ENCODE measurements at regions not wholly inside any gene's neighbourhood (a gene's known extent, or its start where the extent isn't known, plus 50 kb on each side); places are given as distances from the start of the nearest gene placed in this dataset.

DNA sequence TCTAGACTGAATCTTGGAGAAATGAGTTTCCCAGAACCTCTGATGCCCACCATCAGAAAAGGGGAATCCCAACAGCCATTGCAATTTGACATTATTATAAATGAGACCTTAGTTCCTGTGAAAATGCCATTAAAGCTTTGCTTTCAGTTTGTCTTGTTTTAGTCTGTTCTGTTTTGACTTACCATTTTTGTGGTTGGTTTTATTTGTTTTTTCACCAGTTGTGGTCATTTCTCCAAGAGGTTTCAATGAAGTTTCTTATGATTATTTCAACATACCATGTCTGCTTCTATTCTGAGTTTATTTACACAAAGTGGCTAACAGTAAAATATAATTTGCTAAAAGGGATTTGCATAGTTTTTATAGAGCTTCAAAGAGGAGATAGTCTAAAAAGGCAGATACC is 175.0 kb upstream of the MCTP2 start:
- DNase-seq (ENCODE audit: low read depth in 2 of 2), result no peak

DNA sequence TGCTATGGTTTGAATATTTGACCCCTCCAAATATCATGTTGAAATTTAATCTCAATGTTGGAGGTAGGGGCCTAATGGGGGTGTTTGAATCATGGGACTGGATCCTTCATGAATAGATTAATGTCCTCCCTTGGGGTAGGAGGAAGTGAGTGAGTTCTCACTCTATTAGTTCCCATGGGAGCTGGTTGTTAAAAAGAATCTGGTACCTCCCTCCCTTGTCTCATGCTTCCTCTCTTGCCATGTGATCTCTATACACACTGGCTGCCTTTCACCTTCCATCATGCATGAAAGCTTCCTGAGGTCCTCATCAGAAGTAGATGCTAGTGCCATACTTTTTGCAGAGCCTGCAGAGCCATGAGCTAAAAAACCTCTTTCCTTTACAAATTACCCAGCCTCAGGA is 177.7 kb upstream of the MCTP2 start:
- DNase-seq (ENCODE audit: low read depth in 2 of 2), result no peak

DNA sequence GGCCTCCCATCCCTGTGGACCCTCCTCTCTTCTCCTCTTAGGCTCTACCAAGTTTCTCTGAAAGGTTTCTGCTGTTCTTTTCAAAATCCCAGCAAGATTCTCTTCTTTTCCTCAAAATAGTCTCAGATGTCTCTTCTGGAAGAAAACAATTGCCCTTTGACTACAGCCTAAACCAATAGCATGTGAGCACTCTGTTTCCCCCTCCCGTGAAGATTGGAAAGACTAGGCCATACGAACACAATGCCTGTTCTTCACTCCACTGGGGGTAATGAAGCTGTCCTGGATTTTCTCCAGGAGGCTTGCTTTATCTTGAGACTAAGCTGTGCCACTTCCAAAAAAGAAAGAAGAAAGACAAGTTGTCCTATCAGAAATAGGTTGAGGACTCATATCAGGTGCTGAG is 178.7 kb upstream of the MCTP2 start:
- no peak for DNase-seq (ENCODE audit: low read depth in 2 of 2)

DNA sequence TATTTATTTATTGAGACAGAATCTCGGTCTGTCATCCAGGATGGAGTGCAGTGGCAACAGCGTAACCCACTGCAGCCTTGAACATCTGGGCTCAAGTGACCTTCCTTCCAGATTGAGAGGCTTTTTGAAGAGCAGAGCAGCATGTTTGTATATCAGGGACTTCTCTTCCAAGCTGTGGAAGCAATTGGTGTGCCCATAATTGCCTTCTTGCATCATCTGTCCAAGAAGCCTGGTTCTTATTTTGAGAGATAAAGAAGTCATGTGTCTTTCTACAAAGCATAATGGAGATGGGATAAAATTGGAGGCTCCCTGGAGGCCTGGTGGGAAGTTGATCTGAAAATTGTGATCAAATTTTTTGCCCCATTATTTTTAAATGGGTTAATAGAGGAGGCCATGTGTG is 183.8 kb upstream of the MCTP2 start:
- no peak for DNase-seq (ENCODE audit: low read depth in 2 of 2)

DNA sequence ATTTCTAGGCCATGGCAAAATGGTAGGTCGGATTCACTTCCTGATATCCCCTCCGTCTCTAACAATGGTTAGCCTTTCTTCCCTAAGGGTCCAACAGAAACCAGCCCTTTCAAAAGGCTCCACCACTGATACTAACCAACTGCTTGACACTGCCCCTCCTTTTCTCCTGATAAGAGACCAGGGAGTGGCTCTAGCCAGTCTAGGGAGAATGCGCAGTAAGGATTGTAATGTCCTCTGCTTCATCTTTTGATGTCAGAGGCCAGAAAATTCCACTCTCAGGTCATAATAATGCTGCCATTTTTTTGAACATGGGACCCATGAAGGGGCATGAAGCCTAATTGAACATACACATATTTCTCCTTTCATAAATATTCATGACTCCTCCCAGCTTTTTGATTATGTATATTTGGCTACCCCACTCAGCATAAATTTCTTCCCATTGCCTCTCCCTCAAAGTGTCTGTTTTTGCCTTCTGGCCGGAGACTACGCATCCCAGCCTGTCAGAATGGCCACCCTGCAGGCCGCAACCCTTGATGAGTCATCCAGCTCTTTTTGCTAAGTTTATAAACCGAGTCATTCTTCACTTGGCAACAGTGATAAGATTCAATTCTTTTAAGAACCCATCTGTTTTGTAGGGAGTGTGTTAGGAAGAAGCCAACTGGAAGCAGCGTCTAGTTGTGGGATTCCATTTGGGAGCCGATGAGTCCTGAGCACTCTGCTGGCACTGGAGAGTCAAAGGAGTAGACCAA is 189.0 kb upstream of the MCTP2 start:
- DNase-seq (ENCODE audit: low read depth in 2 of 2), result no peak

DNA sequence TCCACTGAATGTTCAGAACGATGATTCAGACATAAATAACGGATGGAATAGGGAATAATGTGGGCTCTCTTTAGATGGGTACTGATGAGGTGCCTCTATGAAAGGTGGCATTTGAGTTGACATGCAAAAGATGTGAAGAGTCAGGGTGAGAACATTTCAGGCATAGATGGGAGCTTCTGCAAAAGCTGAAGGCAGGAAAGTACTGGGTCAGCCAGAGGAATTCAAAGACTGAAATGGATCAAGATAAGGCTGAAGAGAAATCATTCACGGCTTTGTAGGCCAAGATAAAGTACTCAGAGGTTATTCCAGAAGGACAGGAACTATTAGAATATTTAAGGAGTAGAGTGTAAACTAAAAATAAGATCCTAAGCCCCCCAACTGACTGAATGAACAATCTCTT is 189.6 kb upstream of the MCTP2 start:
- no peak for DNase-seq (ENCODE audit: low read depth in 2 of 2)

DNA sequence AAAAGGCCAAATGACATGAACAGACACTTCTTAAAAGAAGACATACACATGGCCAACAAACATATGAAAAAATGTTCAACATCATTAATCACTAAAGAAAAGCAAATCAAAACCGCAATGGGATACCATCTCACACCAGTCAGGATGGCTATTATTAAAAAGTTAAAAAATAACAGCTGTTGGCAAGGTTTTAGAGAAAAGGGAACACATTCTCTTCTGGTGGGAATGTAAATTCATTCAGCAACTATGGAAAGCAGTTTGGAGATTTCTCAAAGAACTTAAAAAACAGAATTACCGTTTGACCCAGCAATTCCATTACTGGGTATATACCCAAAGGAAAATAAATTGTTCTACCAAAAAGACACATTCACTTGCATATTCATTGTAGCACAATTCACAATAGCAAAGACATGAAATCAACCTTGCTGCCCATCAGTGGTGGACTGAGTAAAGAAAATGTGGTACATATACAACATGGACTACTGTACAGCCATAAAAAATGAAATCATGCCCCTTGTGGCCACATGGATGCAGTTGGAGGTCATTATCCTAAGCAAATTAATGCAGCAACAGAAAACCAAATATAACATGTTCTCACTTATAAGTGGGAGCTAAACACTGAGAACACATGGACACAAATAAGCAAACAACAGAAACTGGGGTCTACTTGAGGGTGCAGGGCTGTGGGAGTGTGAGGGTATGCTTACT is 190.7 kb upstream of the MCTP2 start:
- DNase-seq (ENCODE audit: low read depth in 2 of 2), result no peak

DNA sequence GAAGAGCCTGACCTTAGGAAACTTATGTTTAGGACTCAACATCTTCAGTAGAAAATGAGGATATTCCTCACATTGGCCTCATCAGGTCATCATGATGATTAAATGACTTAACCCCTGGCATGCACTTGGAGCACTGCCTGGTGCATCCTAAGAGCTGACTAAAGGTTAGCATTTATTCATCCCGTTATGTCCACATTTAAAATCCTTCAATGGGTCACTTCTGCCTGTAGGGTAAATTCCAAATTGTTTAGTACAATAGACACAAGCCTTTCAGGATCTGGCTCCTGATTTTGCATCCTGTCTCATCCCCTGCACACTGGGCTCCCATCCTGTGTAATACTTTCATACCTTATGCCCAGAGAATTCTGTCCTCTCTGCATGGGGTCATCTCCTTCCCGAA is 195.2 kb upstream of the MCTP2 start:
- no peak for DNase-seq (ENCODE audit: low read depth in 2 of 2)

DNA sequence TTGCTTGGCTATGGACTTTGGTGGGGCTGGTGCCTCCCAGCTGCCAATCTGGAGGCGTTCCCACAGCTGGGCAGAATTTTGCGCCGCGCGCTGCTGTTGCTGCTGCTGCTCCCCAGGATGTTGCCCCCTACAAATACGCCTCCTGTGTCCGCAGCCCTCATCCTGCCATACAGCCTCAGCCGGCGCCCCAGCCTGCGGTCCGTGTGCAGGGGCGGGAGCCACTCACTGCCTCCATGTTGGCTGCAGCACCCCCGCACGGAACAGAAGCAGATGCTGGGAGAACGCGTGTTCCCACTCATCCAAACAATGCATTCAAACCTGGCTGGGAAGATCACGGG is 197.7 kb upstream of the MCTP2 start:
- DNase-seq (ENCODE audit: low read depth in 2 of 2), result no peak

DNA sequence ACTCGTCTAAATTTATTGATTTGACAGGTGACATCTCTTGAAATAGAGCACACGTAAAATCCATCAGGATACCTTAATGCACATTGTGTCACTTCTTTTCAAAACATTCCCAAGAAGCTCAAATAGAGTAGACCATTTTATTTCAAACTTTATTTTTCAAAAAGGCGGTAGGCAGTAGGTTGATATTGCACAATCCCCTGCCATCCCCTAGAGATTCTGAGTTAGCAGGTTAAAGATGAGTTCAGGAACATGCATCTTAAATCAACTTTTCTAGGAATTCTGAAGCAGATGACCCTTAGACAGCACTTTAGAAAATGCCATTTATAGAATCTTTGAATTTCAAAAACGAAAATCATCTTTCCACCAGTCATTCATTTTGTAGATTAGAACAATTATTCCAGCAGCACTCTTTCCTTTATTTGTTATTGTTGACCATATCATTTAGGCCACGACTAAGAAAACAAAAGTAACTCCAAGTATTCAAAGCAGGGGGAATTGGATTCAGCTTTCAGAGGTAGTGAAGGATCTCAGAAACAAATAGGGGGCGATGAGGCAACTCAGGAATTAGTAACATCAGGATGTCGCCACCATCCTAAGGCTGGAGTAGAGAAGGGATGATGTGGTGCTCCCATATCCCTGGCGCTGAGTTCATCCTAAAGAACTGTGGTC is 198.2 kb upstream of the MCTP2 start:
- no peak for DNase-seq (ENCODE audit: low read depth in 2 of 2)

DNA sequence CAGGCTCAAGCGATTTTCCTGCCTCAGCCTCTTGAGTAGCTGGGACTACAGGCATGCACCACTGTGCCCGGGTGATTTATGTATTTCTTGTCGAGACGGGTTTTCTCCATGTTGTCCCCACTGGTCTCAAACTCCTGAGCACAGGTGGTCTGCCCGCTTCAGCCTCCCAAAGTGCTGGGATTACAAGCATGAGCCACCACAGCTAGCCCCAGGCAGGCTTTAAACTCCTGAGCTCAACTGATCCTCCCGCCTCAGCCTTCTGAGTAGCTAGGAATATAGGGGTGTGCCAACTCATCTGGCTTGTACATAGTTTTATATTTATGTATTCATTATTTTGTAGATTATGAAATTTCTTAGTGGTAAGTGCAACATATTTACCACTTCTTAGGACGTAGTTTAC is 198.8 kb upstream of the MCTP2 start:
- DNase-seq (ENCODE audit: low read depth in 2 of 2), result no peak

DNA sequence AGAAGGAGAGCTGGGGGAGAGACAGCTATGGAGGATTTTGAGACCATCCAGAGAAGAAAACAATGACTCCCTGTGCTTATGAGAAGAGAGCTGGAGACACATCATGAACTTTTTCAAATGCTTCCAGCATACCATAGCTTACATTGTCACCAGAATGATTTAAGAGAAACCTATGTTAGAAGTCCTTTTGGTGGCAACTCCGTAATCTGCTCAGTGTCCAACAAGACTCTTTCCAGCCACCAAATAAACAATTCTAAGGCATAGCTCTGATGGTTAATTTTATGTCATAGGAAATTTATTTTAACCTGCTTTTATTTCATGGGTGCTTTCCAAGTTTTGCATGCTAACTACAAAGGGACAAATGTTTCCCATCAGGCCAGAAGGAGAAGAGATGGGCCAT is 200.3 kb upstream of the MCTP2 start:
- DNase-seq (ENCODE audit: low read depth in 2 of 2), result no peak

DNA sequence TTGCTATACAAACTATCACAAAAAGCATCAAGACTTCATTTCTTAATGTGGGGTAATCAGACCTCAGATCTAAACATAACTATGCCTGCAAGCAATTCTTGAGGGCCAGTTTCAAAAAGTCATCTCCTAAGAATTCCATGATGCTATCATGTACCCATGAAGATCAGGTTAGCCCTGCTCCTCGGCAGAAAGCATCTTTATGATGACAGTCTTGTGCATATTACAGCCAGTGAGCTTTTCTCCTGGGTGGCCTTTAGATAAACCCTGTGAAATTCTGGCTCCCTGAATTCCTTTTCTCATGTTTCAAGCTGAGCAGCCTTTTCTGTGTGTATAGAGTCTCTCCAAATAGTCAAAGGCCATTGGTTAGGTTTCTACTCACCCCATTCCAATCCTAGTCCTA is 201.9 kb upstream of the MCTP2 start:
- DNase-seq (ENCODE audit: low read depth in 2 of 2), result no peak

DNA sequence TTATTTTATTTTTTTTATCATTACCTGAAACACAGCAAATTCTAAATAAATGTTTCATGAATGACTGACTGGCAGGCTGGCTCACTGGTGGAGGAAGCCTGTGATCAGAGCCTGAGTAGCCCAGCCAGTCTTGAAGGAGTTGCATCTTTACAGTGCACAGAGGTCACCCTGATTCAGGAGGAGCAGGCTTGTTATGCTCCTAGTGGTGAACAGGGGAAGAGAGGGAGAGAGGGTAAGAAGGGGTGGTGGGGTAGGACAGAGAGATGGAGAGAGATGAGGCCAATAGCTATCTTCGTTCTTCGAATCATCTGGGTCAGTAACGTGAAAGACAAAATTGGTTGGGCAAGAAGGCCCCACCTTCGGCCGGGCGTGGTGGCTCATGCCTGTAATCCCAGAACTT is 202.6 kb upstream of the MCTP2 start:
- DNase-seq (ENCODE audit: low read depth in 2 of 2), result no peak

DNA sequence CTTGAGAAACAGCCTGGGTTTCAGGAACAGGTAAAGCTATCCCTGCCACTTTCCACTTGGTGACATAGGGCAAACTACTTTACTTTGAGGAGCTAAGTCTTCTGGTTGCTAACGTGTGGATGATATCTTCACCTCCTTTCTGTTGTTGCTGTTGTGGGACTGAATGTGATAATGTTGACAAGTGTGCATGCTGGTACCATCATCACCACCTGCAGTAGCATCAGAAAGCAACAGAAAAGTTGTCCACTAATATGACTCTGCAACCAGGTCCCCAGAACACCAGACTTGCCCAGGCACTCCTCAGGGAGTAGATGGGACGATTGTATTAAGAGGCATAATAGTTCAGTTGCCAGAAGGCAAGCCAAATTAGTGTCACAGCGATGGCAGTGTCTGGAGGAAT is 203.2 kb upstream of the MCTP2 start:
- no peak for DNase-seq (ENCODE audit: low read depth in 2 of 2)

DNA sequence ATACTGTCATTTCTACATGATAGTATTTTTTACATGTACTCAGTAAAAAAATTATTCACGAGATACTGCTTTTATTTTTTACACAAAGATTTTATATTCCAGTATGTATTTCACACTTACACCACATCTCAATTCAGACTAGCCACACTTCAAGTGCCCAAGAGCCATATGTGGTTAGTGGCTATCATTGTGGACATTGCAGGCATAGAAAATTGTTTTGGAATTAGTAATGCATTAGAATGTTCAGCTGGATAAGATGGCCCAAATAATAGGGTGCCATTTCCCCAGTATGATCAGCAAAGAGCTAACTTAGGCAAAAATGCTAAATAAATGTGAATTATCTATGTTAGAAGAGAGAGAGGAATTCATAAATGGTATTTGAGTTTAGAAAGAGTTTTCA is 203.8 kb upstream of the MCTP2 start:
- DNase-seq (ENCODE audit: low read depth in 2 of 2), result no peak

DNA sequence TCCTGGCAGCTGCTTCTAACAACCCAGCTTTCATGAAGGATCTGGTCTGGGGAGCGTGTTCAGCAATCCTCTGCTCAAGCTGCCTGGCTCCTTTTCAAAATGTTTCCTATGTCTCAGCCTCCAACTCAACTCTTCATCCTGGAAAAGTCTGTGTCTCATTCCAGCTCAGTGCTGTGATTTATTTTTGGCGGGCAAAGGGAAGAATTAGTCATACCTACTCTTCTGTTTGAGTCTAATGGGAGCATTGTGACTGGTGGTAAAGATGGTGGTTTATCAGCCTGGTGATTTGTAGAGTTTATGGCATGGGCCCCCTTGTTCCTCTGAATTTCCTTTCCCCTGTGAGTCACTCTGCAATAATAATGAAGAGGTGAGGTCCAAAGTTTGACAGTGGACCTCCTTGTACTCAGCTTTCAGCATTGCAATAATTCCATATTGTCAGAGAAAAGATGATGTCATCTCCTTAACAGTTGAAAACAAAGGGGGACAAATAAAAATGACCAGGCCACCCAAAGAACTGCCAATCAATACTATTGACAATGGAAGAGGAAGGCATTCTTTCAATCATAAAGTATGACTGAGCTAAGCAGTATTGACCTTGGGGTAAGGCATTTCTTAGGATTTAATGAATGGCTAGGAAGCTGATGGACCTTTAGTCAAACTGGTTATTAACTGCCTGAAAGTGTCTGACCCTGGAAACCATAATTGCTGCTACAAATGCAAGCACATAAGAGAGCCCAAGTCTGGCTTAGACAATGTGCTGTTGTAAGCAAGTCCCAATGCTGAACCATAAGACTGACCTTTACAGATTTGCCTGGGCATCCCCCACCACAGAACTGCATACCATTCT is 204.7 kb upstream of the MCTP2 start:
- DNase-seq (ENCODE audit: low read depth in 2 of 2), result no peak

DNA sequence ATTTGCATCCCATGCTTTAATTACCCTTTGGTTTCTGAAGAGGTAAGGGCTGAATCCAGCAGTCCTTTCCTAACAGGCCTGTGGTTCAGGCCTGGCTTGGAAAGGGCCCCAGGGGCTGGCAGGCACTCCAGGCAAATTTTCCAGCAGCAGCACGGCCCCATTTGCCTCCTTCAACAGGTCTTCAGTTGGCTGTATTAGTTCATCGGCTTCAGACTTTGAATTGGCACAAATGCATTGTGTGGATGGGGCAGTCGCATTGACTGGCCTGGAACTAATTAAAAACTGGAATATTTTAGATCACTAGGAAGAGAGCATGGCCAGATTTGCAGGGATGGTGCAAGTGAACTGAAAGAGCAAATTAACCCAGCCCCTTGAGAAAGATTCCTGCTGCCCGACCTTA is 207.8 kb upstream of the MCTP2 start:
- DNase-seq (ENCODE audit: low read depth in 2 of 2), result no peak

DNA sequence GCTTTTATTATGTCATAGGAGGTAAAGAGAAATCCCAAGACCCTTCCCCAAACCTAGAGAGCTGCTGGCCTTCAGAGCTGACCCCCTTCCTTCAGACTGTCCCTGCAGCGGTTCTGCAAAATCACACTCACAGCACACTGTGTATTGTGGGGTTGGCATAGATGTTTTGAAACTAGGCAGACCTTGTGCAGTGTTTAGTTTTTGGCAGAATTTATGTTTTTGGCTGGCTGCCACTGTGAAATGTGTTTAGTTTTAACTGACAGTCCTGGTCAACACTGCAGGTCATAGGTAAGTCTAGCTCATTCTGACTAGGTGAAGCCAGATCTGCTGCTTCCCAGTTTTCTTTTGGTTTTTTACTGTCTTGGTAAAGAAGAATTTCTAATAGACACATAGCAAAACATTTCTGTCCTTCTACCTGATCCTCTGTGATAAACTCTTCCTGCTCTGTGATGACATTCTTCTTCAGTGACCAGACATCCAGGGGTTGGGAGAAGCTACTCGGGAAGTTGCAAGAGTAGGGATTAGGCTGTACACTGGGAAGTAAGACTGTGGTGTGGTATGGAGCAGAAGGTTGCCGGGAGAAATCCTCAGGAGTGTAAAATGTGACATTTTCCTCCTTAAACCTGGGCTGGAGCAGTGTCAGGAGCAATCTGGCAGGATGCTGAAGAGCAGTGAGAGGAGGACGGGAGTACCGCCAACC is 209.6 kb upstream of the MCTP2 start:
- DNase-seq (ENCODE audit: low read depth in 2 of 2), result no peak

DNA sequence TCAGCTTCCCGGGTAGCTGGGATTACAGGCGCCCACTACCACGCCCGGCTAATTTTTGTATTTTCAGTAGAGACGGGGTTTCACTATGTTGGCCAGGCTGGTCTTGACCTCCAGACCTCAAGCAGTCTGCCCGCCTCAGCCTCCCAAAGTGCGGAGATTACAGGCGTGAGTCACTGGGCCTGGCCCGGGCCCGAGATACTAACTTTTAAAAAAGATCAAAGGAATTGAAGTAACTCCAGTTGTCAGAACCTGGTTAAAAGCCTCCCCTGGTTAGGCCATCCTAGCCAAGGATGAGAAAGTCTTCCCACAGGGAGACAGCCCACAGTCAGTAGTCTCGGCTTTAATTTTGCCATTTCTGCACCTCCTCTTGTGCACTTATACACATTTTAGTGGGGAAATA is 212.3 kb upstream of the MCTP2 start:
- DNase-seq (ENCODE audit: low read depth in 2 of 2), result no peak

DNA sequence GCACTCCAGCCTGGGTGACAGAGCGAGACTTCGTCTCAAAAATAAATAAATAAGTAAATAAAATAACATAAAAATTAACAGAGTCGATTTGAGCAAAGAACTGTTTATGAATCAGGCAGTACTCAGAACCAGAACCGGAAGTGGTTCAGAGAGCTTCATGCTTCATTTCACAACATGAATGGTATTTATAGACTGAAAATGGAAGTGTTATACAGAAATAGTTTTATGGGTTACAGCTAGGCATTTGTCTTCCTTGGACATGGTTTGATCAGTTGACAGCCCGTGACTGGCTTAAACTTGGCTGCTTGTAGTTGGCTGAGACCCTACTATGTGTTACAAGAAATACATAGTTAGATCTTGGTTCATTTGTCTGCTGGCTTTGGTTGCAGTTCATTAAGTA is 216.0 kb upstream of the MCTP2 start:
- DNase-seq (ENCODE audit: low read depth in 2 of 2), result no peak

All from stimulated activated CD8-positive, alpha-beta memory T cell treated with anti-CD3 and anti-CD28 coated beads, Interleukin-15, amount 100 ng/mL, for 4 hours (primary cell).